Heart right ventricle (tissue), 16 donors: ENCODE measurements at regions not wholly inside any gene's neighbourhood (a gene's known extent, or its start where the extent isn't known, plus 50 kb on each side); places are given as distances from the start of the nearest gene placed in this dataset.

Experiments
- ATAC-seq, 8 donors: fragments of 200-7000 bp; cut with Tn5 transposase; one replicate each; pipeline ENCODE4 v1.9.1; 2020; ENCODE audit warnings: mild to moderate bottlenecking in 8 of 8, moderate library complexity in 8 of 8, moderate number of reproducible peaks in 1 of 8
- DNase-seq, 2 donors: peaks; one replicate each; pipeline ENCODE4 v3.0.0-alpha.2; 2020
- H3K27ac ChIP-seq, 10 donors: fragments of 200-600 bp; sonication (generic) in 2 of 10; one replicate each; pipeline versions ENCODE4 v1.5.0 to v1.8.0; 2020 to 2022; ENCODE audit warnings: mild to moderate bottlenecking in 3 of 10
- H3K27me3 ChIP-seq, 7 donors: fragments of 200-600 bp; one replicate each; pipeline ENCODE4 v1.8.0; 2021 to 2022; ENCODE audit warnings: mild to moderate bottlenecking in 2 of 7
- H3K36me3 ChIP-seq, 9 donors: fragments of 200-600 bp; sonication (generic) in 1 of 9; one replicate each; pipeline versions ENCODE4 v1.5.0 to v1.8.0; 2020 to 2022; ENCODE audit warnings: mild to moderate bottlenecking in 2 of 9
- H3K4me1 ChIP-seq, 9 donors: fragments of 200-600 bp; sonication (generic) in 1 of 9; one replicate each; pipeline versions ENCODE4 v1.5.0 to v1.8.0; 2020 to 2022; ENCODE audit warnings: mild to moderate bottlenecking in 4 of 9
- H3K4me3 ChIP-seq, 10 donors: fragments of 200-600 bp; sonication (generic) in 2 of 10; one replicate each; pipeline versions ENCODE4 v1.5.0 to v1.8.0; 2020 to 2022; ENCODE audit warnings: mild to moderate bottlenecking in 7 of 10, moderate library complexity in 2 of 10
- H3K9me3 ChIP-seq, 11 donors: fragments of 200-600 bp in 10 of 11; sonication (generic) in 2 of 11; one replicate each; pipeline versions ENCODE4 v1.5.0 to v1.8.0; 2013 to 2022; ENCODE audit warnings: mild to moderate bottlenecking in 2 of 11, control low read depth in 1 of 11, moderate library complexity in 1 of 11
- CTCF ChIP-seq, 9 donors: fragments of 200-600 bp; sonication (generic) in 2 of 9; IDR thresholded peaks; one replicate each; pipeline versions ENCODE4 v1.5.0 to v1.8.0; 2021 to 2022; ENCODE audit warnings: antibody characterized with exemption in 9 of 9, mild to moderate bottlenecking in 5 of 9, moderate library complexity in 1 of 9
- WGBS, 2 donors: extraction: QIAGEN DNeasy Blood & Tissue Kit; methylation state at CpG; one replicate each; pipeline ENCODE4 v1.1.7; 2013; ENCODE audit warnings: inconsistent platforms in 1 of 2; 5-methylcytosine and 5-hydroxymethylcytosine counted together
- intact Hi-C, 10 donors: fragments of 100-400 bp; cut with DNase I; formaldehyde crosslinking; loops; one replicate each; pipeline versions ENCODE4 v1.11.1 to v1.14.2; 2022
- donor health status: Arrhythmogenic right ventricular cardiomyopathy.
- donor health status: ischemic (EF 13 %, LVEDD 7.1; RV severe dilation, severe dysfunction).
- donor health status: healthy with polysubstance abuse.
- donor health status: DM: no; HTN: yes; CAD: no.
- donor health status: DM: no; HTN: no; CAD: no.
- donor health status: ischemic (EF 25% LVEDD 6.9; RV normal size, moderate dysfunction).
- donor health status: ischemic (EF 25% LVEDD 5.7; RV mildly dilated, moderate dysfunction).
- donor health status: healthy.
- donor health status: DM: yes; HTN: yes; CAD: no.
- donor health status: Ischemic cardiomyopathy.
- donor health status: ischemic (EF 35%, LVEDD 5.7; RV mildly dilated, moderate dysfunction).
- donor health status: nonischemic (EF 11% LVEDD 7.7; RV severe dilation, severe dysfunction).
- donor health status: DM: yes; HTN: yes; CAD: no.
- donor health status: PGD.
- donor health status: ischemic (EF 29% LVEDD 5.4; RV normal size, mild dysfunction).
- donor health status: nonischemic (EF 23%, LVEDD 6.1; RV moderate dilation, normal function).

GRCh38 chr10:8923096-8923495, 868.6 kb downstream of the GATA3 start:
- no peaks in the 10 kb centered on the region for H3K4me1 ChIP-seq
- 56 to 66% methylated on average over 1 of the region's 1 CpG for WGBS, 2 donors
- H3K4me3 ChIP-seq = no peak overlapping the region
- no peak overlapping the region for H3K27ac ChIP-seq
- peaks cover 0 to 4% (median 0%) of the 10 kb centered on the region in 7 donors for H3K27me3 ChIP-seq
- DNase-seq (no peak), ATAC-seq (no peak)
- no peaks in the 10 kb centered on the region for H3K9me3 ChIP-seq
- intact Hi-C loops = no loop called here
- TF ChIP-seq CTCF (IDR thresholded peaks at IDR 0.05) = no peak
- H3K36me3 ChIP-seq = no peaks in the 10 kb centered on the region

- Histone ChIP-seq H3K4me1 (no peaks in the 10 kb centered on the region), H3K27ac (no peak overlapping the region), H3K9me3 (no peaks in the 10 kb centered on the region), H3K36me3 (no peaks in the 10 kb centered on the region), H3K27me3 (peaks cover 0 to 4% (median 0%) of the 10 kb centered on the region in 7 donors), H3K4me3 (no peak overlapping the region)
- no peak for ATAC-seq
- DNase-seq = no peak
- no peak for TF ChIP-seq CTCF (IDR thresholded peaks at IDR 0.05)
- WGBS, 2 donors = 58 to 63% methylated on average over 4 of the region's 4 CpGs
- intact Hi-C loops = no loop called here
Measured at GRCh38 chr10:8927705-8928104, 873.2 kb downstream of the GATA3 start.

- peaks cover 0 to 5% (median 0%) of the 10 kb centered on the region in 11 donors for H3K9me3 ChIP-seq
Measured at GRCh38 chr10:8946451-8946850, 892.0 kb downstream of the GATA3 start.

GRCh38 chr10:8950978-8951377, 896.5 kb downstream of the GATA3 start:
- 84 to 87% methylated on average over 2 of the region's 2 CpGs for WGBS, 2 donors
- ATAC-seq = no peak

More at GRCh38 chr10:8946451-8946850, 892.0 kb downstream of the GATA3 start:
- Histone ChIP-seq H3K4me1 (no peaks in the 10 kb centered on the region), H3K27ac (no peak overlapping the region), H3K27me3 (no peaks in the 10 kb centered on the region), H3K36me3 (no peaks in the 10 kb centered on the region), H3K4me3 (no peak overlapping the region)
- no peak for TF ChIP-seq CTCF (IDR thresholded peaks at IDR 0.05)
- 82 to 84% methylated on average over 5 of the region's 5 CpGs for WGBS, 2 donors
- intact Hi-C loops = no loop called here
- DNase-seq = no peak
- no peak for ATAC-seq

More at GRCh38 chr10:8950978-8951377, 896.5 kb downstream of the GATA3 start:
- no peaks in the 10 kb centered on the region for H3K4me1 ChIP-seq
- no peaks in the 10 kb centered on the region for H3K36me3 ChIP-seq
- no peaks in the 10 kb centered on the region for H3K27me3 ChIP-seq
- H3K4me3 ChIP-seq = no peak overlapping the region
- H3K9me3 ChIP-seq = peaks cover 0 to 6% (median 0%) of the 10 kb centered on the region in 11 donors
- DNase-seq = no peak
- no peak for TF ChIP-seq CTCF (IDR thresholded peaks at IDR 0.05)
- H3K27ac ChIP-seq = no peak overlapping the region
- intact Hi-C loops = no loop called here
